ENCODE measurements at regions not wholly inside any gene's neighbourhood (a gene's known extent, or its start where the extent isn't known, plus 50 kb on each side); places are given as distances from the start of the nearest gene placed in this dataset.

DNA sequence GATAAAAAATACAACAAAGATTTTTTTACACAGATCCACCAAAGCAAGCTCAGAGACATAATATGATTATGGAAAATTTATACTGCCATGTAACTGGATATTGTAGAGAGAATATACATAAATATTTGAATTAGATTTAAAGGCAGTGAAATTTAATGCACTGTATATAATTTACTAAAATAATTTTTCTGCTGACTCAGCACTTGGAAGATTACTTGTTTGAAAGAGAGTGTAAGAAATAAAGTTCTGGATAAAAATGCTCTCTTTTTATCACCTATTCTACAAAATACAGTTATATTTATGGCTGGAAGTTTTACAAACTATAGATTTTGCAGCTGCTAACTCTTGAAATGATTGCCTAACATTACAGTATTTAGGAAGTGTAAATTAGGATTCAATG, 628.3 kb upstream of the CHORDC1 start:
- H3K9me3 ChIP-seq (replicated peaks in 1 of 2; ENCODE audit: control insufficient read depth in 2 of 2, insufficient read depth in 1 of 2, low read depth in 1 of 2, low read length in 2 of 2), result no peaks in the 10 kb centered on the region
- no peak overlapping the region for H2AK5ac ChIP-seq (ENCODE audit: low read depth, low read length)
- H2AFZ ChIP-seq (ENCODE audit: low read length), result no peak overlapping the region
- H3K18ac ChIP-seq (ENCODE audit: low read length), result no peak overlapping the region
- no peak overlapping the region for H3K14ac ChIP-seq (ENCODE audit: low read length)
- no peaks in the 10 kb centered on the region for H3K36me3 ChIP-seq (replicated peaks in 1 of 2; ENCODE audit: control insufficient read depth in 2 of 2, insufficient read depth in 2 of 2, low read length in 2 of 2)
- no peak overlapping the region for H2BK5ac ChIP-seq (ENCODE audit: low read length)
- no peaks in the 10 kb centered on the region for H3K27me3 ChIP-seq (ENCODE audit: control insufficient read depth in 3 of 3, insufficient read depth in 3 of 3, low read depth in 1 of 3, low read length in 3 of 3)
- no peak overlapping the region for H2BK15ac ChIP-seq (ENCODE audit: low read length)
- H3K4me2 ChIP-seq (ENCODE audit: insufficient read depth, low read length, poor library complexity, severe bottlenecking), result no peak overlapping the region
- H2BK12ac ChIP-seq (ENCODE audit: low read length), result no peak overlapping the region
- no peak overlapping the region for H4K91ac ChIP-seq (ENCODE audit: low read depth, low read length, poor library complexity)
- H3K79me1 ChIP-seq (ENCODE audit: low read depth, low read length), result no peaks in the 10 kb centered on the region
- H4K8ac ChIP-seq (ENCODE audit: low read depth, low read length), result no peak overlapping the region
- no peak overlapping the region for H3K23ac ChIP-seq (ENCODE audit: low read depth, low read length, poor library complexity)
- no peak overlapping the region for H3K9ac ChIP-seq (ENCODE audit: low read depth, low read length, poor library complexity)
- no peak for DNase-seq (ENCODE audit: low spot score)
- no peaks in the 10 kb centered on the region for H3K4me1 ChIP-seq (ENCODE audit: control insufficient read depth in 2 of 2, insufficient read depth in 1 of 2, low read depth in 1 of 2, low read length in 2 of 2)
- no peak overlapping the region for H3K4me3 ChIP-seq (ENCODE audit: low read length in 2 of 2)
- no peak overlapping the region for H3K27ac ChIP-seq (replicated peaks; ENCODE audit: low read length)
- H2BK120ac ChIP-seq (ENCODE audit: low read depth, low read length), result no peak overlapping the region
- H3K4ac ChIP-seq (ENCODE audit: low read length), result no peak overlapping the region

DNA sequence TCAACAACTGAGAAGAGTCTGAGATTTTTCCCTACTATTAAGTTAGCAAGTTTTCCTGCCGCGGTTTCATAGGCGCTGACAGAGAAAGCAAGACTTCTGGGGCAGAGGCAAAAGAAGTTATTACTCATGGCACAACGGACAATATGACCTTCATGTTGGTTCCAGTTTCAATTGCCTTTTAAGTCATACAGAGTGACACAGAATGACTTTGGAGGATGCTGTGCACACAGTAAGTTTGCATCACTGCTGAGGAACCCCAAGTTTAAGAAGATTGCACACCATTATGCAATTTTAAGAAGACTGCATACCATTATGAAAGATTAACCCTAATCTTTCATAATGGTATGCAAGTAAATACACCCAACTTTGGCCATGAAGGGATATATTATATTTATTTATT, 626.5 kb upstream of the CHORDC1 start:
- Histone ChIP-seq H3K27ac (replicated peaks; ENCODE audit: low read length) (no peak overlapping the region), H3K4ac (ENCODE audit: low read length) (no peak overlapping the region), H3K23ac (ENCODE audit: low read depth, low read length, poor library complexity) (no peak overlapping the region), H3K36me3 (replicated peaks in 1 of 2; ENCODE audit: control insufficient read depth in 2 of 2, insufficient read depth in 2 of 2, low read length in 2 of 2) (no peaks in the 10 kb centered on the region), H3K27me3 (ENCODE audit: control insufficient read depth in 3 of 3, insufficient read depth in 3 of 3, low read depth in 1 of 3, low read length in 3 of 3) (no peaks in the 10 kb centered on the region), H2BK12ac (ENCODE audit: low read length) (no peak overlapping the region), H3K14ac (ENCODE audit: low read length) (no peak overlapping the region), H3K4me2 (ENCODE audit: insufficient read depth, low read length, poor library complexity, severe bottlenecking) (no peak overlapping the region), H3K9me3 (replicated peaks in 1 of 2; ENCODE audit: control insufficient read depth in 2 of 2, insufficient read depth in 1 of 2, low read depth in 1 of 2, low read length in 2 of 2) (no peaks in the 10 kb centered on the region), H4K8ac (ENCODE audit: low read depth, low read length) (no peak overlapping the region), H3K4me1 (ENCODE audit: control insufficient read depth in 2 of 2, insufficient read depth in 1 of 2, low read depth in 1 of 2, low read length in 2 of 2) (no peaks in the 10 kb centered on the region), H2BK120ac (ENCODE audit: low read depth, low read length) (no peak overlapping the region), H2BK15ac (ENCODE audit: low read length) (no peak overlapping the region), H2AFZ (ENCODE audit: low read length) (no peak overlapping the region), H2BK5ac (ENCODE audit: low read length) (no peak overlapping the region), H2AK5ac (ENCODE audit: low read depth, low read length) (no peak overlapping the region), H3K18ac (ENCODE audit: low read length) (no peak overlapping the region), H3K9ac (ENCODE audit: low read depth, low read length, poor library complexity) (no peak overlapping the region), H3K4me3 (ENCODE audit: low read length in 2 of 2) (no peak overlapping the region), H4K91ac (ENCODE audit: low read depth, low read length, poor library complexity) (no peak overlapping the region), H3K79me1 (ENCODE audit: low read depth, low read length) (no peaks in the 10 kb centered on the region)
- DNase-seq (ENCODE audit: low spot score), result no peak
- WGBS, 2 donors (ENCODE audit: extremely low coverage in 2 of 2, insufficient read length in 2 of 2, insufficient replicate concordance in 1 of 2), result no CpG with 5 or more reads among the region's 4 CpGs

DNA sequence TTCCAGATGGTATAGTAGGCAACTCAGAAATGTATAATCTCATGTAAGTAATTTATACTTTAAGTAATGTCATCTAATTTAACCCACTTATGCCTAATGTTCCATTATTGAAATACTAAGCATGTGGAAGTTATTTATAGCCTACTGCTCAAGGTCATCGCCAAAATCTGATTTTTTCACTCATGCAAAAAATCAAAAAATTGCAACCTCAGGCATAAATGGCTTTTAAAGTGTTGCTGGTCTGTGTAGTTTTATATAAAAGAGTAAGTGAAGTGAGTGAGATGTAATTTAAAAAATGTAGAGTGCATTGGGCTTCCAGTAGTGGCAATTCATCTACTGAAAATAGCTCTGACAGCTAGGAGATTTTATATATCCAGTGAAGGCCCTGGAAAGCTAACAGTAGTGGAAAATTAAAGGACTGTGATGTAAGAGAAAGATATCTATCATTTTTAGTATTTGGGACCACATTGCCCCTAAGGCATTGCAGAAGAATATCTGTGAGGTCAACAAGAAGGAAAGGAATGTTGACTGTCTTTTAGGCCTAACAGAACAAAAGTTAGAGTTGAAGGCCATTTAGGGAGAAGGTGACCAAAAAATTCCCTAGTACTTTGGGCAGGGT, 624.5 kb upstream of the CHORDC1 start:
- H4K8ac ChIP-seq (ENCODE audit: low read depth, low read length), result no peak overlapping the region
- H3K9me3 ChIP-seq (replicated peaks in 1 of 2; ENCODE audit: control insufficient read depth in 2 of 2, insufficient read depth in 1 of 2, low read depth in 1 of 2, low read length in 2 of 2), result no peaks in the 10 kb centered on the region
- H3K27ac ChIP-seq (replicated peaks; ENCODE audit: low read length), result no peak overlapping the region
- H3K4me2 ChIP-seq (ENCODE audit: insufficient read depth, low read length, poor library complexity, severe bottlenecking), result no peak overlapping the region
- H4K91ac ChIP-seq (ENCODE audit: low read depth, low read length, poor library complexity), result no peak overlapping the region
- H3K4me3 ChIP-seq (ENCODE audit: low read length in 2 of 2), result no peak overlapping the region
- H2BK15ac ChIP-seq (ENCODE audit: low read length), result no peak overlapping the region
- no peaks in the 10 kb centered on the region for H3K27me3 ChIP-seq (ENCODE audit: control insufficient read depth in 3 of 3, insufficient read depth in 3 of 3, low read depth in 1 of 3, low read length in 3 of 3)
- no peaks in the 10 kb centered on the region for H3K36me3 ChIP-seq (replicated peaks in 1 of 2; ENCODE audit: control insufficient read depth in 2 of 2, insufficient read depth in 2 of 2, low read length in 2 of 2)
- H3K18ac ChIP-seq (ENCODE audit: low read length), result no peak overlapping the region
- no peak overlapping the region for H2BK120ac ChIP-seq (ENCODE audit: low read depth, low read length)
- no peak overlapping the region for H2AK5ac ChIP-seq (ENCODE audit: low read depth, low read length)
- no peak overlapping the region for H3K14ac ChIP-seq (ENCODE audit: low read length)
- no peak overlapping the region for H3K23ac ChIP-seq (ENCODE audit: low read depth, low read length, poor library complexity)
- DNase-seq (ENCODE audit: low spot score), result no peak
- H2AFZ ChIP-seq (ENCODE audit: low read length), result no peak overlapping the region
- no peaks in the 10 kb centered on the region for H3K4me1 ChIP-seq (ENCODE audit: control insufficient read depth in 2 of 2, insufficient read depth in 1 of 2, low read depth in 1 of 2, low read length in 2 of 2)
- H3K79me1 ChIP-seq (ENCODE audit: low read depth, low read length), result no peaks in the 10 kb centered on the region
- no CpG with 5 or more reads among the region's 1 CpG for WGBS, 2 donors (ENCODE audit: extremely low coverage in 2 of 2, insufficient read length in 2 of 2, insufficient replicate concordance in 1 of 2)
- no peak overlapping the region for H3K9ac ChIP-seq (ENCODE audit: low read depth, low read length, poor library complexity)
- H2BK5ac ChIP-seq (ENCODE audit: low read length), result no peak overlapping the region
- no peak overlapping the region for H2BK12ac ChIP-seq (ENCODE audit: low read length)
- no peak overlapping the region for H3K4ac ChIP-seq (ENCODE audit: low read length)

DNA sequence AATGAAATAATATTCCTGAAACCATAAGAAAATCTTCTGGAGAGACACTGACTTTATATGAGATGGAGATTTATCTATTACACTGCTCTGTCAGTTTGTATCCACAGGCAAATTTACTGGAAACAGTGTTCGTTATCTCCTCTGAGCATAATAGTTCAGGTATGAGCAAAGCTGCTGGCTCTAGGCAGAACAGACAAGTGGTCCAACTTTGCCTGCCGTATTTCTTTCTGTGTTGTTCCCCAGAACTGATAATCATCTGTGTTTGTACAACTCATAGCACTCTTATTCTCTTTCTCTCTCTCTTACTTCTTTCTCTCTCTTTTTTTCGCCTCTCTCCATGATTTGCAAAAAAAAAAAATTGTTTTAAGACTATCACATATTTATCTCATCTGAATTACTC, 623.8 kb upstream of the CHORDC1 start:
- H3K4me2 ChIP-seq (ENCODE audit: insufficient read depth, low read length, poor library complexity, severe bottlenecking), result no peak overlapping the region
- no peaks in the 10 kb centered on the region for H3K79me1 ChIP-seq (ENCODE audit: low read depth, low read length)
- H3K14ac ChIP-seq (ENCODE audit: low read length), result no peak overlapping the region
- H2BK120ac ChIP-seq (ENCODE audit: low read depth, low read length), result no peak overlapping the region
- no peak overlapping the region for H3K27ac ChIP-seq (replicated peaks; ENCODE audit: low read length)
- H3K18ac ChIP-seq (ENCODE audit: low read length), result no peak overlapping the region
- H2BK15ac ChIP-seq (ENCODE audit: low read length), result no peak overlapping the region
- no peak for DNase-seq (ENCODE audit: low spot score)
- no peak overlapping the region for H4K8ac ChIP-seq (ENCODE audit: low read depth, low read length)
- H3K27me3 ChIP-seq (ENCODE audit: control insufficient read depth in 3 of 3, insufficient read depth in 3 of 3, low read depth in 1 of 3, low read length in 3 of 3), result no peaks in the 10 kb centered on the region
- no peaks in the 10 kb centered on the region for H3K36me3 ChIP-seq (replicated peaks in 1 of 2; ENCODE audit: control insufficient read depth in 2 of 2, insufficient read depth in 2 of 2, low read length in 2 of 2)
- no peak overlapping the region for H2BK5ac ChIP-seq (ENCODE audit: low read length)
- H2AFZ ChIP-seq (ENCODE audit: low read length), result no peak overlapping the region
- H3K23ac ChIP-seq (ENCODE audit: low read depth, low read length, poor library complexity), result no peak overlapping the region
- H3K4ac ChIP-seq (ENCODE audit: low read length), result no peak overlapping the region
- H3K9me3 ChIP-seq (replicated peaks in 1 of 2; ENCODE audit: control insufficient read depth in 2 of 2, insufficient read depth in 1 of 2, low read depth in 1 of 2, low read length in 2 of 2), result no peaks in the 10 kb centered on the region
- H2BK12ac ChIP-seq (ENCODE audit: low read length), result no peak overlapping the region
- no peak overlapping the region for H2AK5ac ChIP-seq (ENCODE audit: low read depth, low read length)
- H4K91ac ChIP-seq (ENCODE audit: low read depth, low read length, poor library complexity), result no peak overlapping the region
- no peak overlapping the region for H3K4me3 ChIP-seq (ENCODE audit: low read length in 2 of 2)
- H3K9ac ChIP-seq (ENCODE audit: low read depth, low read length, poor library complexity), result no peak overlapping the region
- WGBS, 2 donors (ENCODE audit: extremely low coverage in 2 of 2, insufficient read length in 2 of 2, insufficient replicate concordance in 1 of 2), result no CpG with 5 or more reads among the region's 3 CpGs
- H3K4me1 ChIP-seq (ENCODE audit: control insufficient read depth in 2 of 2, insufficient read depth in 1 of 2, low read depth in 1 of 2, low read length in 2 of 2), result no peaks in the 10 kb centered on the region
